Keratinocyte (primary cell): ENCODE measurements at regions not wholly inside any gene's neighbourhood (a gene's known extent, or its start where the extent isn't known, plus 50 kb on each side); places are given as distances from the start of the nearest gene placed in this dataset.
A peak's percentile ranks its signal among the peaks of the same experiment; 100 is the strongest.

Experiments
- DNase-seq: peaks from one replicate; pipeline ENCODE4 v3.0.0-alpha.2; 2011; ENCODE audit warnings: low read depth, missing footprints, low spot score
- FAIRE-seq: peaks from 2 replicates; lab custom pipeline; 2011; peaks lifted over from hg19 to GRCh38; lab: Jason Lieb, UNC
- H2AFZ ChIP-seq: 2 replicates; pipeline ENCODE4 v1.6.0; 2012; ENCODE audit warnings: low read length, control low read depth, inconsistent platforms; ENCODE audit not compliant: control insufficient read depth
- H3K27ac ChIP-seq: 2 replicates; pipeline ENCODE4 v1.5.1; 2011; ENCODE audit warnings: low read length; ENCODE audit not compliant: control insufficient read depth, insufficient read depth
- H3K27me3 ChIP-seq: 3 replicates; pipeline ENCODE4 v1.6.0; 2011; ENCODE audit warnings: low read length; ENCODE audit not compliant: control insufficient read depth, insufficient read depth; ENCODE audit errors: extremely low read depth
- H3K36me3 ChIP-seq, 2 experiments: 2 replicates in 1 of 2; 3 replicates in 1 of 2; pipeline ENCODE4 v1.5.1; 2011; ENCODE audit warnings: low read length in 2 of 2, mild to moderate bottlenecking in 1 of 2; ENCODE audit not compliant: control insufficient read depth in 2 of 2, insufficient read depth in 2 of 2; ENCODE audit errors: extremely low read depth in 1 of 2
- H3K4me1 ChIP-seq: 3 replicates; pipeline ENCODE4 v1.5.1; 2011; ENCODE audit warnings: low read length; ENCODE audit not compliant: control insufficient read depth, insufficient read depth; ENCODE audit errors: extremely low read depth
- H3K4me2 ChIP-seq: 3 replicates; pipeline ENCODE4 v1.6.0; 2011; ENCODE audit warnings: low read depth, low read length; ENCODE audit not compliant: control insufficient read depth, insufficient read depth; ENCODE audit errors: extremely low read depth
- H3K4me3 ChIP-seq, 3 experiments: fragments of 200-600 bp in 1 of 3; sonication (generic) in 1 of 3; 2 replicates in 2 of 3; 3 replicates in 1 of 3; pipeline ENCODE4 v1.5.1; 2011 to 2016; ENCODE audit warnings: low read length in 3 of 3, mild to moderate bottlenecking in 3 of 3, control low read depth in 2 of 3, inconsistent platforms in 1 of 3, low read depth in 1 of 3, mixed read lengths in 1 of 3, mixed run types in 1 of 3, moderate library complexity in 1 of 3; ENCODE audit not compliant: control insufficient read depth in 2 of 3, insufficient read depth in 2 of 3; ENCODE audit errors: extremely low read depth in 1 of 3
- H3K79me2 ChIP-seq: 2 replicates; pipeline ENCODE4 v1.6.0; 2012; ENCODE audit warnings: low read length; ENCODE audit not compliant: control insufficient read depth, insufficient read depth
- H3K9ac ChIP-seq: 3 replicates; pipeline ENCODE4 v1.6.0; 2011; ENCODE audit warnings: low read length; ENCODE audit not compliant: control insufficient read depth, insufficient read depth; ENCODE audit errors: extremely low read depth
- H3K9me1 ChIP-seq: 3 replicates; pipeline ENCODE4 v1.6.0; 2011; ENCODE audit warnings: low read length; ENCODE audit not compliant: control insufficient read depth, insufficient read depth; ENCODE audit errors: extremely low read depth
- H3K9me3 ChIP-seq: 2 replicates; pipeline ENCODE4 v1.5.1; 2012; ENCODE audit warnings: low read depth, low read length; ENCODE audit not compliant: control insufficient read depth
- H4K20me1 ChIP-seq: 3 replicates; pipeline ENCODE4 v1.6.0; 2011; ENCODE audit warnings: low read length; ENCODE audit not compliant: control insufficient read depth, insufficient read depth; ENCODE audit errors: extremely low read depth
- CTCF ChIP-seq, 3 experiments: IDR thresholded peaks in 1 of 3; conservative IDR thresholded peaks in 1 of 3; optimal IDR thresholded peaks in 1 of 3; 2 replicates in 2 of 3; 3 replicates in 1 of 3; pipeline versions ENCODE3 to v1.5.1; 2011; ENCODE audit warnings: low read length in 3 of 3, mild to moderate bottlenecking in 3 of 3, moderate library complexity in 2 of 3, control low read depth in 1 of 3, inconsistent platforms in 1 of 3; ENCODE audit not compliant: insufficient read depth in 2 of 3; ENCODE audit errors: extremely low read depth in 1 of 3
- EZH2 ChIP-seq: IDR thresholded peaks from one replicate; pipeline ENCODE4 v1.6.1; 2012; ENCODE audit warnings: inconsistent platforms, mild to moderate bottlenecking, low read length, moderate library complexity
- dilution Hi-C: fragments of 300-500 bp; cut with MboI; formaldehyde crosslinking; loops from one replicate; pipeline ENCODE4 v1.7.0; 2020; ENCODE audit warnings: low sequenced_read_pairs; ENCODE audit not compliant: extremely low pct_ligation_motif_present

DNA sequence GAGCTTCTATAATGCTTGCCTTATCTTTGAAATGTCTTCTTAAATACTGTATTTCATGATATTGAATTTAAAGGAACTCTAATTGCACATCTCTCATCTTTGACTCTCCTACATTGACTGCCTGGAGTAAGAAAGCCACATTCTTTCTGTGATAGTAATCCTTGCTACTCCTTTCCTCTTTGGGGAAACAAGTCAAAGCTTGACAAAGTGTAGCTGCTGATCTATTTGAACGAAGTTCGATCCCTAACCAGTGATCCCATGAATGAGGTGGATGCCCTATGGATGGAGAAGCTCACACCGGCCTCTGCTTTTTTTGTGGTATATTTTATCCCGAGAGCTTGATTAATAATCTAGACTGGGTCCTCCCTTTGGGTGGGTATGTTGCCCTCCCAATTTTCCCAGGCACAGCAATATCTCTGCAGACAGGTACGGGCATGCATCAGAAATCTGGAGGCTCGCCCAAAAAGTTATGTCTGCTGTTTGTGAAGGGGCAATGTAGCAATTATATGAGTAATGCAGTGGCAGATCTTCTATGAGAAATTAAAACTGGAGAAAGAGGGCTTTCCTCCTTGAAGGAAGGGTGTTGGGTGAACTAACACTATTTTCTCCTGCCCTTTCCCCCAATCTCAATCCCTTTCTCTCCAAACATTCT lies 163.0 kb upstream of the FRMD6 start:
- Histone ChIP-seq H3K27me3 (no peaks in the 10 kb centered on the region), H3K36me3 (peaks cover 13 to 26% of the 10 kb centered on the region in 2 experiments), H3K4me1 (peaks cover 33% of the 10 kb centered on the region), H3K27ac (peak overlapping the region; percentile 100), H3K4me3 (peak overlapping the region; percentile 76 to 100 (median 94)), H2AFZ (peak overlapping the region; percentile 17), H3K9ac (peak overlapping the region; percentile 99), H3K79me2 (peaks cover 47% of the 10 kb centered on the region), H3K9me3 (no peaks in the 10 kb centered on the region), H3K4me2 (peak overlapping the region; percentile 99), H4K20me1 (no peaks in the 10 kb centered on the region), H3K9me1 (no peaks in the 10 kb centered on the region)
- DNase-seq, result peak; percentile 86
- TF ChIP-seq CTCF (optimal IDR thresholded peaks at IDR 0.05 in 1 of 3, IDR thresholded peaks at IDR 0.05 in 1 of 3, conservative IDR thresholded peaks at IDR 0.05 in 1 of 3; ENCODE audit: extremely low read depth in 1 of 3, insufficient read depth in 2 of 3, low read length in 3 of 3), result no peak
- no peak for TF ChIP-seq EZH2
- FAIRE-seq, result peak; percentile 94
- dilution Hi-C loops, result no loop called here

DNA sequence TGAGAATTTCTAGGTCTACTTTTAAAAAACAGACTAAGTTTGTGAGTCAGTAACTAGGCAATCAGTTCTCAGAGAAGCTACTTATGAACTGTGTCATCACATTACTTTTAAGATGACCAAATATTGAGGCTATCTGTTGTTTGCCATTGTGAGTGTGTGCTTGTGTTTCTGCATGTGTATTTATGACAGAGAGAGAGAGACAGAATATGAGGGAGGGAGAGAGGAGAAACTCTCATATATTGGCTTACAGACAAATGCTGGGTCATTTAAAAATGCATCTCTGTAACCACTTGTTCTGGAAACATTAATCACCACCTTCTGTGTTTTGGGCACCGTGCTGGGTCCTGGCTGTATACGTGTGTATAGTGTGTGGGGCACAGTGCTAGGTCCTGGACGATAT lies 161.5 kb upstream of the FRMD6 start:
- H3K79me2 ChIP-seq, result peaks cover 62% of the 10 kb centered on the region
- FAIRE-seq (peak; percentile 75), DNase-seq (no peak)
- peak overlapping the region; percentile 99 for H3K9ac ChIP-seq
- H3K27me3 ChIP-seq, result no peaks in the 10 kb centered on the region
- H3K4me3 ChIP-seq, result peak overlapping the region; percentile 76 to 100 (median 94)
- dilution Hi-C loops, result no loop called here
- no peaks in the 10 kb centered on the region for H3K9me1 ChIP-seq
- TF ChIP-seq CTCF (optimal IDR thresholded peaks at IDR 0.05 in 1 of 3, IDR thresholded peaks at IDR 0.05 in 1 of 3, conservative IDR thresholded peaks at IDR 0.05 in 1 of 3; ENCODE audit: extremely low read depth in 1 of 3, insufficient read depth in 2 of 3, low read length in 3 of 3) (no peak), EZH2 (no peak)
- peak overlapping the region; percentile 99 for H3K4me2 ChIP-seq
- H4K20me1 ChIP-seq, result no peaks in the 10 kb centered on the region
- H2AFZ ChIP-seq, result no peak overlapping the region
- H3K27ac ChIP-seq, result peak overlapping the region; percentile 100
- no peaks in the 10 kb centered on the region for H3K9me3 ChIP-seq
- H3K4me1 ChIP-seq, result peaks cover 33% of the 10 kb centered on the region
- H3K36me3 ChIP-seq, result peaks cover 18 to 41% of the 10 kb centered on the region in 2 experiments
